B cell (primary cell): ENCODE measurements at regions not wholly inside any gene's neighbourhood (a gene's known extent, or its start where the extent isn't known, plus 50 kb on each side); places are given as distances from the start of the nearest gene placed in this dataset.

Experiments
- ATAC-seq: fragments of 200-7000 bp; cut with Tn5 transposase; one replicate; pipeline ENCODE4 v1.10.0; 2021; ENCODE audit warnings: low read depth, mild to moderate bottlenecking, moderate number of reproducible peaks, moderate library complexity
- CTCF ChIA-PET: fragments of 350-600 bp; sonication (Branson Sonifier 250); formaldehyde crosslinking; loops from one replicate; lab custom pipeline; 2021; ENCODE audit warnings: antibody characterized with exemption, inconsistent platforms; lab: Charles Lee
- POLR2A ChIA-PET: fragments of 350-600 bp; sonication (Branson Sonifier 250); formaldehyde crosslinking; loops from one replicate; lab custom pipeline; 2021; ENCODE audit warnings: antibody characterized with exemption; lab: Charles Lee
- DNase-seq: peaks from one replicate; pipeline ENCODE4 v3.0.0; 2013
- H2AFZ ChIP-seq: 2 replicates; pipeline ENCODE4 v1.6.1; 2012; ENCODE audit warnings: mild to moderate bottlenecking, low read depth, low read length; ENCODE audit not compliant: insufficient read depth, poor library complexity, severe bottlenecking
- H3K27ac ChIP-seq, 2 donors: 1 replicate in 1 of 2; 2 replicates in 1 of 2; pipeline ENCODE4 v1.5.1; 2012 to 2013; ENCODE audit warnings: low read length in 2 of 2, mild to moderate bottlenecking in 2 of 2, moderate library complexity in 1 of 2
- H3K27me3 ChIP-seq, 4 experiments: fragments of 200-600 bp in 1 of 4; sonication (generic) in 1 of 4; replicated peaks in 1 of 4; 1 replicate in 2 of 4; 2 replicates in 2 of 4; pipeline versions ENCODE4 v1.6.1 to v1.7.0; 2013 to 2016; ENCODE audit warnings: low read length in 3 of 4, mild to moderate bottlenecking in 2 of 4, mixed read lengths in 1 of 4, moderate library complexity in 1 of 4; ENCODE audit not compliant: insufficient read depth in 4 of 4, control insufficient read depth in 3 of 4; ENCODE audit errors: control extremely low read depth in 1 of 4
- H3K36me3 ChIP-seq, 2 experiments: replicated peaks in 1 of 2; 1 replicate in 1 of 2; 2 replicates in 1 of 2; pipeline versions ENCODE4 v1.6.1 to v1.7.1; 2013; ENCODE audit warnings: low read length in 1 of 2; ENCODE audit not compliant: insufficient read depth in 2 of 2, control insufficient read depth in 1 of 2; ENCODE audit errors: control extremely low read depth in 1 of 2, extremely low read depth in 1 of 2
- H3K4me1 ChIP-seq, 2 donors: fragments of 200-600 bp in 1 of 2; sonication (generic) in 1 of 2; 1 replicate in 1 of 2; 2 replicates in 1 of 2; pipeline versions ENCODE4 v1.5.1 to v1.6.1; 2013 to 2017; ENCODE audit warnings: low read length in 2 of 2; ENCODE audit not compliant: control insufficient read depth in 2 of 2, insufficient read depth in 2 of 2
- H3K4me2 ChIP-seq: replicated peaks from 2 replicates; pipeline ENCODE3; 2012; ENCODE audit warnings: mild to moderate bottlenecking, low read depth, low read length; ENCODE audit not compliant: poor library complexity, severe bottlenecking
- H3K4me3 ChIP-seq, 5 experiments: fragments of 200-600 bp in 1 of 5; sonication (generic) in 1 of 5; 1 replicate in 3 of 5; 2 replicates in 2 of 5; pipeline versions ENCODE4 v1.5.1 to v1.7.0; 2011 to 2016; ENCODE audit warnings: low read length in 4 of 5, mild to moderate bottlenecking in 4 of 5, low read depth in 2 of 5, control low read depth in 1 of 5, moderate library complexity in 1 of 5; ENCODE audit not compliant: insufficient read depth in 1 of 5; ENCODE audit errors: control extremely low read depth in 1 of 5, extremely low read depth in 1 of 5
- H3K79me2 ChIP-seq: fragments of 200-600 bp; sonication (generic); one replicate; pipeline ENCODE4 v1.6.0; 2016; ENCODE audit warnings: low read length; ENCODE audit not compliant: control insufficient read depth, insufficient read depth
- H3K9ac ChIP-seq: fragments of 200-600 bp; sonication (generic); 2 replicates; pipeline ENCODE4 v1.6.1; 2017; ENCODE audit warnings: mild to moderate bottlenecking, low read length, moderate library complexity
- H3K9me3 ChIP-seq, 3 donors: one replicate each; pipeline versions ENCODE4 v1.6.1 to v1.7.1; 2013; ENCODE audit warnings: low read length in 2 of 3; ENCODE audit not compliant: control insufficient read depth in 2 of 3, insufficient read depth in 1 of 3; ENCODE audit errors: control extremely low read depth in 1 of 3
- H4K20me1 ChIP-seq: 2 replicates; pipeline ENCODE4 v1.6.0; 2012; ENCODE audit warnings: mild to moderate bottlenecking, low read length; ENCODE audit not compliant: insufficient read depth, control insufficient read depth, poor library complexity, severe bottlenecking
- H3K27ac Mint-ChIP-seq: one replicate; pipeline ENCODE4 v1.8.0; 2021; ENCODE audit warnings: mixed read lengths
- H3K27me3 Mint-ChIP-seq: one replicate; pipeline ENCODE4 v1.8.0; 2021; ENCODE audit warnings: mixed read lengths
- H3K4me1 Mint-ChIP-seq: one replicate; pipeline ENCODE4 v1.8.0; 2021; ENCODE audit warnings: mixed read lengths
- H3K4me3 Mint-ChIP-seq: one replicate; pipeline ENCODE4 v1.8.0; 2021; ENCODE audit warnings: mixed read lengths
- H3K9me3 Mint-ChIP-seq: one replicate; pipeline ENCODE4 v1.8.0; 2022; ENCODE audit warnings: mixed read lengths; ENCODE audit not compliant: insufficient read depth
- EZH2 ChIP-seq: IDR thresholded peaks from 2 replicates; pipeline ENCODE4 v1.6.1; 2012; ENCODE audit warnings: borderline replicate concordance, low read depth, mild to moderate bottlenecking, moderate library complexity, low read length; ENCODE audit not compliant: insufficient read depth, poor library complexity, severe bottlenecking
- WGBS: methylation state at CpG from one replicate; pipeline ENCODE4 v1.1.5; 2013; ENCODE audit warnings: missing lambda C conversion rate; ENCODE audit not compliant: insufficient coverage; 5-methylcytosine and 5-hydroxymethylcytosine counted together
- intact Hi-C: fragments of 100-400 bp; cut with micrococcal nuclease; formaldehyde crosslinking; loops from one replicate; pipeline ENCODE4 v1.10.0; 2022
- TF ChIP-seq, protein P1 (sequence below): fragments of 200-600 bp; IDR thresholded peaks from one replicate; pipeline ENCODE4 v1.8.0; 2022; ENCODE audit warnings: antibody characterized with exemption, mild to moderate bottlenecking

DNA sequence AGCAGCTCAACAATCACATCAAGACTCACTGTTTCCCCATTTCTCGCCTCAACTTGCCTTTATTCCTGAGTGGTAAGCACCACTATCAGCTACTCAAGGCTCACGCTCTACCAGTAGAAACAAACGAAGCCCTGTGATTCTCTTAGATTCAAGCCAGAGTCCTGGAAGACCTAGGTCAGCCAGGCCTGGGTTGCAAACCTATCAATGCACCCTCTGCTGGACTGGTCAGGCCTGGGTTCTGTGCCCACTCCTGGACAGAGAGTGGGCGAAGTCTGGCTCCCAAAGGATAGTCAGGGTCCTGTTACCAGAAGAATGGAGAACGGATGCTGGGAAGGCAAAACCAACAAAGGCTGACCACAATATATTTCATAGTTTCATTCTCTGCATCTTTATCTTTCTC, 308.4 kb downstream of the SHQ1 start:
- H3K4me3 Mint-ChIP-seq: no peak overlapping the region
- peaks cover 15% of the 10 kb centered on the region for H3K4me1 Mint-ChIP-seq
- Histone ChIP-seq H3K79me2 (no peaks in the 10 kb centered on the region), H3K9me3 (peaks cover 0 to 8% (median 5%) of the 10 kb centered on the region in 3 donors), H4K20me1 (no peaks in the 10 kb centered on the region), H3K9ac (no peak overlapping the region), H3K4me3 (no peak overlapping the region), H3K27ac (no peak overlapping the region), H3K4me1 (peaks cover 0 to 3% of the 10 kb centered on the region in 2 donors), H3K36me3 (no peaks in the 10 kb centered on the region), H3K27me3 (peaks cover 0 to 7% (median 0%) of the 10 kb centered on the region in 4 experiments), H2AFZ (no peak overlapping the region), H3K4me2 (no peak overlapping the region)
- 96% methylated on average over 4 of the region's 5 CpGs for WGBS
- intact Hi-C loops: no loop called here
- CTCF ChIA-PET: no interaction called here
- DNase-seq (no peak), ATAC-seq (no peak)
- no peaks in the 10 kb centered on the region for H3K9me3 Mint-ChIP-seq
- H3K27me3 Mint-ChIP-seq: peaks cover 7% of the 10 kb centered on the region
- POLR2A ChIA-PET: no interaction called here
- no peak overlapping the region for H3K27ac Mint-ChIP-seq
- TF ChIP-seq, protein P1, sequence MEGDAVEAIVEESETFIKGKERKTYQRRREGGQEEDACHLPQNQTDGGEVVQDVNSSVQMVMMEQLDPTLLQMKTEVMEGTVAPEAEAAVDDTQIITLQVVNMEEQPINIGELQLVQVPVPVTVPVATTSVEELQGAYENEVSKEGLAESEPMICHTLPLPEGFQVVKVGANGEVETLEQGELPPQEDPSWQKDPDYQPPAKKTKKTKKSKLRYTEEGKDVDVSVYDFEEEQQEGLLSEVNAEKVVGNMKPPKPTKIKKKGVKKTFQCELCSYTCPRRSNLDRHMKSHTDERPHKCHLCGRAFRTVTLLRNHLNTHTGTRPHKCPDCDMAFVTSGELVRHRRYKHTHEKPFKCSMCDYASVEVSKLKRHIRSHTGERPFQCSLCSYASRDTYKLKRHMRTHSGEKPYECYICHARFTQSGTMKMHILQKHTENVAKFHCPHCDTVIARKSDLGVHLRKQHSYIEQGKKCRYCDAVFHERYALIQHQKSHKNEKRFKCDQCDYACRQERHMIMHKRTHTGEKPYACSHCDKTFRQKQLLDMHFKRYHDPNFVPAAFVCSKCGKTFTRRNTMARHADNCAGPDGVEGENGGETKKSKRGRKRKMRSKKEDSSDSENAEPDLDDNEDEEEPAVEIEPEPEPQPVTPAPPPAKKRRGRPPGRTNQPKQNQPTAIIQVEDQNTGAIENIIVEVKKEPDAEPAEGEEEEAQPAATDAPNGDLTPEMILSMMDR: no peak
- no peak for TF ChIP-seq EZH2

DNA sequence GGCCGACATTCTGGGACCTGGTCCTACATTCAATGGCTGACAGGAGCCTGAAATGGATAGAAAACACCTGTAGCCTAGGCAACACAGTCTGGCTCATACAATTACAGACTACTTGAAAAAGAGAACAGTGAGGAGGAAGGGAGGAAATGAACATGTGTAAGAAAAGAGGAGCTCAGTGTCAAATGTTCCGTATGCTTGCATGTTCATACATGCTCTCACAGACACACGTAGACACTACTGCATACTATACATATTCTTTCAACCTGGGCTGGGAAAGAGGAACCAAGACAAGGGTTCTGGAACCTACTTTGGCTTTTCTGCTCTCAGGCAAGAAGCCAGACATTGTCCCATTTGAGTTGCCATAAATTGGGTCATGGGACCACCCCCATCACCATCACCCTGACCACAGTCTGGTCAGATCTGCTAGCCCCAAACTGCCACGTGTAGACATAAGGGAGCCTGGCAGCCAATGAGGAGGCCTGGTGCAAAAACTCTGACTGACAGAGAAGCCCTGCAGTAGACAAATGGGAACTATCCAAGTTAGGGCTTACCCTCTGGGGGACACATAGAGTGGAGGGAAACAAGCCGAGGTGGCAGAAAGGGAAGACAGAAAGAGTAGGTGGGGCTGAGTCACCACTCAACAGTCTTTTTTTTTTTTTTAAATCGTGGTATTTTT, 310.0 kb downstream of the SHQ1 start:
- Histone ChIP-seq H3K9ac (no peak overlapping the region), H3K27ac (no peak overlapping the region), H3K27me3 (peaks cover 0 to 8% (median under 1%) of the 10 kb centered on the region in 4 experiments), H3K4me1 (peaks cover 6 to 9% of the 10 kb centered on the region in 2 donors), H3K36me3 (no peaks in the 10 kb centered on the region), H3K9me3 (peaks cover 0 to 8% (median 5%) of the 10 kb centered on the region in 3 donors), H2AFZ (no peak overlapping the region), H3K79me2 (no peaks in the 10 kb centered on the region), H4K20me1 (no peaks in the 10 kb centered on the region), H3K4me3 (no peak overlapping the region), H3K4me2 (no peak overlapping the region)
- no peak for DNase-seq
- peak; percentile 37 for ATAC-seq
- H3K4me3 Mint-ChIP-seq: no peak overlapping the region
- H3K4me1 Mint-ChIP-seq: peaks cover 21% of the 10 kb centered on the region
- WGBS: 33% methylated on average over 1 of the region's 6 CpGs
- H3K9me3 Mint-ChIP-seq: no peaks in the 10 kb centered on the region
- ChIA-PET POLR2A (no interaction called here), CTCF (interaction anchor here (0.6 kb wide), 1 partner anchor 1084 kb away, joined by 3 read pairs; no protein-coding TSS in a partner anchor)
- TF ChIP-seq, protein P1: no peak
- TF ChIP-seq EZH2: no peak
- peaks cover 14% of the 10 kb centered on the region for H3K27me3 Mint-ChIP-seq
- intact Hi-C loops: no loop called here
- H3K27ac Mint-ChIP-seq: no peak overlapping the region
